K562 (cell line): ENCODE measurements at regions not wholly inside any gene's neighbourhood (a gene's known extent, or its start where the extent isn't known, plus 50 kb on each side); places are given as distances from the start of the nearest gene placed in this dataset.

Source experiments
- ATAC-seq: fragments of 200-7000 bp; cut with Tn5 transposase; 3 replicates; pipeline ENCODE4 v1.9.1; 2020; ENCODE audit warnings: moderate library complexity
- BruUV-seq: library from RNA; stranded (reverse); fragments of 400-500 nt; replicated peaks from 2 replicates; lab custom pipeline; 2021; lab: Mats Ljungman, UMichigan
- CTCF ChIA-PET: fragments of 300-600 bp; formaldehyde crosslinking; extraction: SDS; loops from one replicate; lab custom pipeline; 2021; ENCODE audit warnings: low intra/inter-chr PET ratio; lab: Yijun Ruan, JAX
- POLR2A ChIA-PET: fragments of 300-600, 350-650 bp; sonication (Branson Sonifier 250); formaldehyde crosslinking; extraction: SDS; loops from one replicate; lab custom pipeline; 2021; ENCODE audit warnings: antibody characterized with exemption, inconsistent platforms; lab: Yijun Ruan, JAX
- DNase-seq, 4 experiments: peaks; one replicate each; pipeline versions ENCODE4 v3.0.0 to v3.0.0-alpha.2; 2011 to 2018; ENCODE audit warnings: low spot score in 3 of 4, mixed read lengths in 3 of 4; ENCODE audit errors: extremely low read depth in 1 of 4
- FAIRE-seq: peaks from 2 replicates; lab custom pipeline; 2011; peaks lifted over from hg19 to GRCh38; lab: Jason Lieb, UNC
- H2AFZ ChIP-seq: 2 replicates; pipeline ENCODE4 v1.6.0; 2011; ENCODE audit warnings: low read depth, low read length, control low read depth, inconsistent platforms
- H3K27ac ChIP-seq: fragments of 200-600 bp; 3 replicates; pipeline ENCODE4 v1.8.0; 2011; ENCODE audit warnings: low read depth, mild to moderate bottlenecking, control low read depth, inconsistent platforms, low read length, moderate library complexity, mixed read lengths; ENCODE audit errors: extremely low read depth
- H3K27me3 ChIP-seq, 2 experiments: fragments of 300-600 bp in 1 of 2; 2 replicates in 1 of 2; 3 replicates in 1 of 2; pipeline versions ENCODE4 v1.6.0 to v1.8.0; 2011; ENCODE audit warnings: inconsistent platforms in 2 of 2, low read length in 2 of 2, mild to moderate bottlenecking in 1 of 2, mixed read lengths in 1 of 2, moderate library complexity in 1 of 2; ENCODE audit not compliant: control insufficient read depth in 2 of 2, insufficient read depth in 2 of 2
- H3K36me3 ChIP-seq: fragments of 300-600 bp; 3 replicates; pipeline ENCODE4 v1.8.0; 2011; ENCODE audit warnings: mild to moderate bottlenecking, low read length, inconsistent platforms; ENCODE audit not compliant: control insufficient read depth, insufficient read depth
- H3K4me1 ChIP-seq, 2 experiments: fragments of 200-600 bp in 1 of 2; replicated peaks in 1 of 2; 2 replicates in 1 of 2; 3 replicates in 1 of 2; pipeline versions ENCODE4 v1.5.1 to v1.8.0; 2011; ENCODE audit warnings: inconsistent platforms in 2 of 2, low read length in 2 of 2, mild to moderate bottlenecking in 1 of 2, mixed read lengths in 1 of 2, moderate library complexity in 1 of 2; ENCODE audit not compliant: control insufficient read depth in 2 of 2, insufficient read depth in 2 of 2
- H3K4me2 ChIP-seq: 2 replicates; pipeline ENCODE4 v1.6.1; 2011; ENCODE audit warnings: low read length, control low read depth, inconsistent platforms, mixed read lengths; ENCODE audit not compliant: insufficient read depth
- H3K4me3 ChIP-seq: fragments of 200-600 bp; sonication (generic), shearing (Covaris generic); 2 replicates; pipeline ENCODE4 v1.5.1; 2016; ENCODE audit warnings: control low read depth, inconsistent platforms
- H3K79me2 ChIP-seq: fragments of 200-600 bp; 3 replicates; pipeline ENCODE4 v1.8.0; 2011; ENCODE audit warnings: low read length, inconsistent platforms; ENCODE audit not compliant: control insufficient read depth, insufficient read depth
- H3K9ac ChIP-seq, 2 experiments: 2 replicates each; pipeline versions ENCODE4 v1.6.0 to v1.6.1; 2011; ENCODE audit warnings: low read depth in 2 of 2, low read length in 2 of 2, control low read depth in 1 of 2, inconsistent platforms in 1 of 2, mild to moderate bottlenecking in 1 of 2, mixed read lengths in 1 of 2; ENCODE audit not compliant: insufficient read depth in 1 of 2
- H3K9me1 ChIP-seq: one replicate; pipeline ENCODE4 v1.6.0; 2011; ENCODE audit warnings: inconsistent platforms, mild to moderate bottlenecking, low read length, moderate library complexity; ENCODE audit not compliant: control insufficient read depth, insufficient read depth
- H3K9me3 ChIP-seq: replicated peaks from 2 replicates; pipeline ENCODE4 v1.5.1; 2011; ENCODE audit warnings: low read depth, low read length, inconsistent platforms; ENCODE audit not compliant: control insufficient read depth, insufficient read depth
- H4K20me1 ChIP-seq: replicated peaks from 2 replicates; pipeline ENCODE4 v1.6.1; 2011; ENCODE audit warnings: low read length, inconsistent platforms, mixed read lengths; ENCODE audit not compliant: control insufficient read depth, insufficient read depth
- ARID2 ChIP-seq: fragments of 450-650 bp; IDR thresholded peaks from 2 replicates; pipeline ENCODE4 v1.6.1; 2017; ENCODE audit warnings: antibody characterized with exemption, mild to moderate bottlenecking
- CBFA2T3 ChIP-seq: fragments of 450-650 bp; IDR thresholded peaks from 2 replicates; pipeline ENCODE4 v1.6.1; 2017
- CHD1 ChIP-seq: fragments of 200-600 bp; sonication (generic); IDR thresholded peaks from one replicate; pipeline ENCODE4 v1.6.1; 2012; ENCODE audit warnings: mild to moderate bottlenecking, moderate library complexity, low read length, inconsistent platforms
- FOSL1 ChIP-seq: fragments of 200-800 bp; sonication (Bioruptor generic); conservative IDR thresholded peaks from 2 replicates; pipeline ENCODE4 v1.6.1; 2016; ENCODE audit warnings: missing genetic modification characterization, missing compliant biosample characterization
- MBD2 ChIP-seq: sonication (generic); IDR thresholded peaks from 2 replicates; pipeline ENCODE4 v1.6.1; 2016; ENCODE audit warnings: low read depth, borderline replicate concordance
- MEF2A ChIP-seq: IDR thresholded peaks from 2 replicates; pipeline ENCODE4 v1.6.1; 2011; ENCODE audit warnings: low read depth, mild to moderate bottlenecking, low read length, moderate library complexity; ENCODE audit not compliant: control insufficient read depth
- NCOA4 ChIP-seq: fragments of 450-650 bp; IDR thresholded peaks from 2 replicates; pipeline ENCODE4 v1.6.1; 2018; ENCODE audit warnings: mild to moderate bottlenecking; ENCODE audit not compliant: partially characterized antibody
- NR2C1 ChIP-seq, 2 experiments: fragments of 450-650 bp; IDR thresholded peaks; 2 replicates each; pipeline ENCODE4 v1.6.1; 2017; ENCODE audit warnings: mild to moderate bottlenecking in 2 of 2, antibody characterized with exemption in 1 of 2, inconsistent platforms in 1 of 2, missing compliant biosample characterization in 1 of 2, missing genetic modification characterization in 1 of 2
- PHF20 ChIP-seq: fragments of 450-650 bp; IDR thresholded peaks from 2 replicates; pipeline ENCODE4 v1.6.1; 2018; ENCODE audit not compliant: partially characterized antibody
- TAF15 ChIP-seq: fragments of 200-400 bp; formaldehyde crosslinking; IDR thresholded peaks from 2 replicates; pipeline ENCODE4 v1.6.1; 2017; ENCODE audit warnings: mild to moderate bottlenecking, low read depth, low read length, moderate library complexity
- WGBS: fragments of 100-300 bp; shearing (Covaris generic); methylation state at CpG from one replicate; pipeline ENCODE4 v1.1.6; 2016; ENCODE audit warnings: low coverage, mixed read lengths; ENCODE audit not compliant: insufficient coverage; ENCODE audit errors: missing lambda C conversion rate; 5-methylcytosine and 5-hydroxymethylcytosine counted together
- in situ Hi-C: fragments of 300-500 bp; cut with MboI; formaldehyde crosslinking; loops from 4 replicates; pipeline ENCODE4 v1.15.0; 2018; ENCODE audit warnings: inconsistent platforms, mixed read lengths
- intact Hi-C: fragments of 100-400 bp; cut with micrococcal nuclease; formaldehyde crosslinking; loops from 2 replicates; pipeline ENCODE4 v1.14.2; 2022
- TF ChIP-seq, protein P1 (sequence below): IDR thresholded peaks from 2 replicates; pipeline ENCODE4 v1.6.1; 2011; ENCODE audit warnings: borderline replicate concordance, low read depth, mild to moderate bottlenecking, moderate library complexity, low read length; ENCODE audit not compliant: insufficient read depth, poor library complexity, severe bottlenecking
- TF ChIP-seq, protein P2 (sequence below): fragments of 450-650 bp; conservative IDR thresholded peaks from 2 replicates; pipeline ENCODE4 v1.6.1; 2016; ENCODE audit warnings: missing genetic modification characterization, low read depth, mild to moderate bottlenecking, control low read depth, missing compliant biosample characterization
- TF ChIP-seq, protein P3 (sequence below): sonication (generic); formaldehyde crosslinking; IDR thresholded peaks from 2 replicates; pipeline ENCODE4 v1.8.1; 2023; ENCODE audit warnings: mild to moderate bottlenecking, missing genetic modification reagents
- TF ChIP-seq, protein P4 (sequence below): sonication (generic); formaldehyde crosslinking; IDR thresholded peaks from 2 replicates; pipeline ENCODE4 v1.8.0; 2022; ENCODE audit warnings: mild to moderate bottlenecking, missing genetic modification reagents
- TF ChIP-seq, protein P5 (sequence below): fragments of 450-650 bp; formaldehyde crosslinking; IDR thresholded peaks from 2 replicates; pipeline ENCODE4 v1.4.0; 2020; ENCODE audit warnings: mild to moderate bottlenecking, moderate library complexity

DNA sequence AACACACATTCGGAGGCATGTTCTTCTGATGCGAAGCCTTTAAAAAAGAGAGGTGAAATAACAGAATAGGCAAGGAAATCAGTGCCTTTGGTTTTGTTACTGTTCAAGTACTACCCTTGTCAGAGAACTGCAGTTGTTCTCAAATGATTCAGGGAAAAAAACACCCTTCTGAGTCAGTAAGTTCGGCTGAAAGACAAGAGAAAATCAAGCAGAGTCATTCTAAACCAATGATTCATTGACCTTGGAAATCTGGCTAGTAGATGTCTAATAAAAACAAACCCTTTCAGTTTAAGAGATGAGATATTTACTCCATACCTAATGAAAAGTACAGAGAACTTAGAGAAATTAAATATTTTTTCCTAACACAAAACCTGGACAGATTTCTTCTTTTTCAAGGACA lies 72.7 kb upstream of the ABI3BP start:
- Histone ChIP-seq H2AFZ (no peak overlapping the region), H3K27ac (no peak overlapping the region), H3K27me3 (no peaks in the 10 kb centered on the region), H3K4me2 (no peak overlapping the region), H3K79me2 (no peaks in the 10 kb centered on the region), H3K9me3 (no peaks in the 10 kb centered on the region), H3K9ac (no peak overlapping the region), H4K20me1 (no peaks in the 10 kb centered on the region), H3K4me1 (no peaks in the 10 kb centered on the region), H3K9me1 (no peaks in the 10 kb centered on the region), H3K4me3 (no peak overlapping the region), H3K36me3 (no peaks in the 10 kb centered on the region)
- BruUV-seq = no TSS peak
- intact Hi-C loops = no loop called here
- in situ Hi-C loops = no loop called here
- no peak for ATAC-seq
- WGBS = 19% methylated on average over 3 of the region's 3 CpGs
- ChIA-PET CTCF (no interaction called here), POLR2A (no interaction called here)
- FAIRE-seq = no peak
- DNase-seq = no peak
- no peak for TF ChIP-seq MEF2A
- TF ChIP-seq, protein P1, sequence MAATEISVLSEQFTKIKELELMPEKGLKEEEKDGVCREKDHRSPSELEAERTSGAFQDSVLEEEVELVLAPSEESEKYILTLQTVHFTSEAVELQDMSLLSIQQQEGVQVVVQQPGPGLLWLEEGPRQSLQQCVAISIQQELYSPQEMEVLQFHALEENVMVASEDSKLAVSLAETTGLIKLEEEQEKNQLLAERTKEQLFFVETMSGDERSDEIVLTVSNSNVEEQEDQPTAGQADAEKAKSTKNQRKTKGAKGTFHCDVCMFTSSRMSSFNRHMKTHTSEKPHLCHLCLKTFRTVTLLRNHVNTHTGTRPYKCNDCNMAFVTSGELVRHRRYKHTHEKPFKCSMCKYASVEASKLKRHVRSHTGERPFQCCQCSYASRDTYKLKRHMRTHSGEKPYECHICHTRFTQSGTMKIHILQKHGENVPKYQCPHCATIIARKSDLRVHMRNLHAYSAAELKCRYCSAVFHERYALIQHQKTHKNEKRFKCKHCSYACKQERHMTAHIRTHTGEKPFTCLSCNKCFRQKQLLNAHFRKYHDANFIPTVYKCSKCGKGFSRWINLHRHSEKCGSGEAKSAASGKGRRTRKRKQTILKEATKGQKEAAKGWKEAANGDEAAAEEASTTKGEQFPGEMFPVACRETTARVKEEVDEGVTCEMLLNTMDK = no peak
- TF ChIP-seq, protein P2, sequence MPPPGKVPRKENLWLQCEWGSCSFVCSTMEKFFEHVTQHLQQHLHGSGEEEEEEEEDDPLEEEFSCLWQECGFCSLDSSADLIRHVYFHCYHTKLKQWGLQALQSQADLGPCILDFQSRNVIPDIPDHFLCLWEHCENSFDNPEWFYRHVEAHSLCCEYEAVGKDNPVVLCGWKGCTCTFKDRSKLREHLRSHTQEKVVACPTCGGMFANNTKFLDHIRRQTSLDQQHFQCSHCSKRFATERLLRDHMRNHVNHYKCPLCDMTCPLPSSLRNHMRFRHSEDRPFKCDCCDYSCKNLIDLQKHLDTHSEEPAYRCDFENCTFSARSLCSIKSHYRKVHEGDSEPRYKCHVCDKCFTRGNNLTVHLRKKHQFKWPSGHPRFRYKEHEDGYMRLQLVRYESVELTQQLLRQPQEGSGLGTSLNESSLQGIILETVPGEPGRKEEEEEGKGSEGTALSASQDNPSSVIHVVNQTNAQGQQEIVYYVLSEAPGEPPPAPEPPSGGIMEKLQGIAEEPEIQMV (tag) = no peak
- TF ChIP-seq CBFA2T3 = 0 out of 2 replicates have a peak, but pooled peaks have one; percentile 11
- 0 out of 2 replicates have a peak, but pooled peaks have one; percentile 40 for TF ChIP-seq FOSL1 (tag)
- TF ChIP-seq TAF15 = no peak
- TF ChIP-seq NR2C1 (IDR thresholded peaks at IDR 0.05) = no peak
- no peak for TF ChIP-seq NR2C1 (tag; IDR thresholded peaks at IDR 0.05)
- no peak for TF ChIP-seq PHF20
- TF ChIP-seq ARID2 = no peak
- TF ChIP-seq, protein P3, sequence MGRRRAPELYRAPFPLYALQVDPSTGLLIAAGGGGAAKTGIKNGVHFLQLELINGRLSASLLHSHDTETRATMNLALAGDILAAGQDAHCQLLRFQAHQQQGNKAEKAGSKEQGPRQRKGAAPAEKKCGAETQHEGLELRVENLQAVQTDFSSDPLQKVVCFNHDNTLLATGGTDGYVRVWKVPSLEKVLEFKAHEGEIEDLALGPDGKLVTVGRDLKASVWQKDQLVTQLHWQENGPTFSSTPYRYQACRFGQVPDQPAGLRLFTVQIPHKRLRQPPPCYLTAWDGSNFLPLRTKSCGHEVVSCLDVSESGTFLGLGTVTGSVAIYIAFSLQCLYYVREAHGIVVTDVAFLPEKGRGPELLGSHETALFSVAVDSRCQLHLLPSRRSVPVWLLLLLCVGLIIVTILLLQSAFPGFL (CRISPR knock-in tag) = no peak
- TF ChIP-seq CHD1 = no peak
- no peak for TF ChIP-seq MBD2
- TF ChIP-seq, protein P4, sequence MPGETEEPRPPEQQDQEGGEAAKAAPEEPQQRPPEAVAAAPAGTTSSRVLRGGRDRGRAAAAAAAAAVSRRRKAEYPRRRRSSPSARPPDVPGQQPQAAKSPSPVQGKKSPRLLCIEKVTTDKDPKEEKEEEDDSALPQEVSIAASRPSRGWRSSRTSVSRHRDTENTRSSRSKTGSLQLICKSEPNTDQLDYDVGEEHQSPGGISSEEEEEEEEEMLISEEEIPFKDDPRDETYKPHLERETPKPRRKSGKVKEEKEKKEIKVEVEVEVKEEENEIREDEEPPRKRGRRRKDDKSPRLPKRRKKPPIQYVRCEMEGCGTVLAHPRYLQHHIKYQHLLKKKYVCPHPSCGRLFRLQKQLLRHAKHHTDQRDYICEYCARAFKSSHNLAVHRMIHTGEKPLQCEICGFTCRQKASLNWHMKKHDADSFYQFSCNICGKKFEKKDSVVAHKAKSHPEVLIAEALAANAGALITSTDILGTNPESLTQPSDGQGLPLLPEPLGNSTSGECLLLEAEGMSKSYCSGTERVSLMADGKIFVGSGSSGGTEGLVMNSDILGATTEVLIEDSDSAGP = no peak
- TF ChIP-seq, protein P5, sequence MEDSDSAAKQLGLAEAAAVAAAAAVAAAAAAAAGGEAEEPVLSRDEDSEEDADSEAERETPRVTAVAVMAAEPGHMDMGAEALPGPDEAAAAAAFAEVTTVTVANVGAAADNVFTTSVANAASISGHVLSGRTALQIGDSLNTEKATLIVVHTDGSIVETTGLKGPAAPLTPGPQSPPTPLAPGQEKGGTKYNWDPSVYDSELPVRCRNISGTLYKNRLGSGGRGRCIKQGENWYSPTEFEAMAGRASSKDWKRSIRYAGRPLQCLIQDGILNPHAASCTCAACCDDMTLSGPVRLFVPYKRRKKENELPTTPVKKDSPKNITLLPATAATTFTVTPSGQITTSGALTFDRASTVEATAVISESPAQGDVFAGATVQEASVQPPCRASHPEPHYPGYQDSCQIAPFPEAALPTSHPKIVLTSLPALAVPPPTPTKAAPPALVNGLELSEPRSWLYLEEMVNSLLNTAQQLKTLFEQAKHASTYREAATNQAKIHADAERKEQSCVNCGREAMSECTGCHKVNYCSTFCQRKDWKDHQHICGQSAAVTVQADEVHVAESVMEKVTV = no peak
- TF ChIP-seq NCOA4 = no peak
